ENCODE measurements at regions not wholly inside any gene's neighbourhood (a gene's known extent, or its start where the extent isn't known, plus 50 kb on each side); places are given as distances from the start of the nearest gene placed in this dataset.

GRCh38 chr2:158038901-158039300 is 62.8 kb upstream of the UPP2 start:
- TF ChIP-seq CTCF (IDR thresholded peaks at IDR 0.05) (no peak), POLR2A (IDR thresholded peaks at IDR 0.05) (no peak)
